Prostate gland (tissue), 2 donors: ENCODE measurements at regions not wholly inside any gene's neighbourhood (a gene's known extent, or its start where the extent isn't known, plus 50 kb on each side); places are given as distances from the start of the nearest gene placed in this dataset.
"Not testable (repeated sequence)": the region's sequence is repeated elsewhere in the genome, so short reads cannot be mapped to it uniquely, and the experiment has no call there.

Experiments used
- DNase-seq: peaks from one replicate; pipeline ENCODE4 v3.0.0-alpha.2; 2019; ENCODE audit warnings: low spot score
- H3K27ac ChIP-seq, 2 donors: fragments of 200-600 bp; sonication (generic); 2 replicates each; pipeline ENCODE4 v1.5.1; 2017 to 2019
- H3K27me3 ChIP-seq: fragments of 200-600 bp; sonication (generic); replicated peaks from 2 replicates; pipeline ENCODE4 v1.5.1; 2019; ENCODE audit not compliant: insufficient read depth
- H3K36me3 ChIP-seq, 2 donors: fragments of 200-600 bp; sonication (generic); 1 replicate in 1 of 2; 2 replicates in 1 of 2; pipeline versions ENCODE4 v1.5.1 to v1.8.1; 2017 to 2019
- H3K4me1 ChIP-seq: fragments of 200-600 bp; sonication (generic); replicated peaks from 2 replicates; pipeline ENCODE4 v1.5.1; 2019
- H3K4me3 ChIP-seq, 2 donors: fragments of 200-600 bp; sonication (generic); 2 replicates each; pipeline ENCODE4 v1.5.1; 2017 to 2019
- H3K9me3 ChIP-seq: fragments of 200-600 bp; sonication (generic); 2 replicates; pipeline ENCODE4 v1.5.1; 2017
- CTCF ChIP-seq, 4 experiments: fragments of 200-600 bp in 2 of 4; fragments of 450-650 bp in 2 of 4; sonication (generic) in 2 of 4; IDR thresholded peaks; 1 replicate in 3 of 4; 2 replicates in 1 of 4; pipeline ENCODE4 v1.5.1; 2016 to 2019; ENCODE audit warnings: antibody characterized with exemption in 4 of 4, mild to moderate bottlenecking in 2 of 4, moderate library complexity in 2 of 4
- POLR2A ChIP-seq: fragments of 450-650 bp; IDR thresholded peaks from one replicate; pipeline ENCODE4 v1.6.1; 2016; ENCODE audit warnings: antibody characterized with exemption, mild to moderate bottlenecking
- POLR2AphosphoS5 ChIP-seq: sonication (generic); formaldehyde crosslinking; IDR thresholded peaks from one replicate; pipeline ENCODE4 v1.6.1; 2017; ENCODE audit warnings: antibody characterized with exemption
- WGBS: methylation state at CpG from one replicate; pipeline ENCODE4 v1.1.5; 2018; 5-methylcytosine and 5-hydroxymethylcytosine counted together
- intact Hi-C: fragments of 100-400 bp; cut with DNase I; formaldehyde crosslinking; loops from one replicate; pipeline ENCODE4 v1.14.2; 2022

- intact Hi-C loops = no loop called here
- Histone ChIP-seq H3K36me3 (no peaks in the 10 kb centered on the region), H3K27me3 (no peaks in the 10 kb centered on the region), H3K9me3 (no peaks in the 10 kb centered on the region), H3K4me3 (no peak overlapping the region), H3K27ac (no peak overlapping the region), H3K4me1 (no peaks in the 10 kb centered on the region)
- no peak for DNase-seq
- TF ChIP-seq CTCF (IDR thresholded peaks at IDR 0.05) = no peak
- TF ChIP-seq POLR2A = no peak
- TF ChIP-seq POLR2AphosphoS5 = no peak
These were observed 707.7 kb upstream of the NOVA1 start for GRCh38 chr14:27305441-27305945.

GRCh38 chr14:27312730-27313129 lies 714.9 kb upstream of the NOVA1 start:
- H3K36me3 ChIP-seq, DNase-seq, H3K9me3 ChIP-seq, H3K4me3 ChIP-seq, H3K27me3 ChIP-seq, H3K4me1 ChIP-seq, H3K27ac ChIP-seq, intact Hi-C loops: not testable (repeated sequence)
- WGBS = 97% methylated on average over 7 of the region's 7 CpGs

GRCh38 chr14:27314231-27314630 lies 716.4 kb upstream of the NOVA1 start:
- Histone ChIP-seq H3K36me3 (no peaks in the 10 kb centered on the region), H3K9me3 (no peaks in the 10 kb centered on the region), H3K4me3 (no peak overlapping the region), H3K27me3 (no peaks in the 10 kb centered on the region), H3K4me1 (no peaks in the 10 kb centered on the region), H3K27ac (no peak overlapping the region)
- TF ChIP-seq CTCF (IDR thresholded peaks at IDR 0.05) (no peak), POLR2AphosphoS5 (no peak), POLR2A (no peak)
- intact Hi-C loops = no loop called here
- DNase-seq = no peak

- WGBS = 70% methylated on average over 4 of the region's 4 CpGs
- H3K4me1 ChIP-seq = no peaks in the 10 kb centered on the region
- no peaks in the 10 kb centered on the region for H3K36me3 ChIP-seq
- intact Hi-C loops = no loop called here
- no peak for DNase-seq
- no peaks in the 10 kb centered on the region for H3K9me3 ChIP-seq
- no peak overlapping the region for H3K4me3 ChIP-seq
- no peak overlapping the region for H3K27ac ChIP-seq
- TF ChIP-seq POLR2A = no peak
- no peak for TF ChIP-seq POLR2AphosphoS5
- no peak for TF ChIP-seq CTCF (IDR thresholded peaks at IDR 0.05)
- no peaks in the 10 kb centered on the region for H3K27me3 ChIP-seq
These were observed 717.6 kb upstream of the NOVA1 start for GRCh38 chr14:27315477-27315876.

GRCh38 chr14:27315947-27316346 lies 718.1 kb upstream of the NOVA1 start:
- TF ChIP-seq CTCF (IDR thresholded peaks at IDR 0.05) (no peak), POLR2AphosphoS5 (no peak), POLR2A (no peak)
- Histone ChIP-seq H3K4me1 (no peaks in the 10 kb centered on the region), H3K9me3 (no peaks in the 10 kb centered on the region), H3K4me3 (no peak overlapping the region), H3K27me3 (no peaks in the 10 kb centered on the region), H3K36me3 (no peaks in the 10 kb centered on the region), H3K27ac (no peak overlapping the region)
- intact Hi-C loops = no loop called here
- no peak for DNase-seq
